ENCODE measurements at regions not wholly inside any gene's neighbourhood (a gene's known extent, or its start where the extent isn't known, plus 50 kb on each side); places are given as distances from the start of the nearest gene placed in this dataset.

GRCh38 chr7:34539003-34539402 lies 119.0 kb upstream of the NPSR1 start:
- no peak for TF ChIP-seq POLR2A (IDR thresholded peaks at IDR 0.05)
- TF ChIP-seq, protein P1, sequence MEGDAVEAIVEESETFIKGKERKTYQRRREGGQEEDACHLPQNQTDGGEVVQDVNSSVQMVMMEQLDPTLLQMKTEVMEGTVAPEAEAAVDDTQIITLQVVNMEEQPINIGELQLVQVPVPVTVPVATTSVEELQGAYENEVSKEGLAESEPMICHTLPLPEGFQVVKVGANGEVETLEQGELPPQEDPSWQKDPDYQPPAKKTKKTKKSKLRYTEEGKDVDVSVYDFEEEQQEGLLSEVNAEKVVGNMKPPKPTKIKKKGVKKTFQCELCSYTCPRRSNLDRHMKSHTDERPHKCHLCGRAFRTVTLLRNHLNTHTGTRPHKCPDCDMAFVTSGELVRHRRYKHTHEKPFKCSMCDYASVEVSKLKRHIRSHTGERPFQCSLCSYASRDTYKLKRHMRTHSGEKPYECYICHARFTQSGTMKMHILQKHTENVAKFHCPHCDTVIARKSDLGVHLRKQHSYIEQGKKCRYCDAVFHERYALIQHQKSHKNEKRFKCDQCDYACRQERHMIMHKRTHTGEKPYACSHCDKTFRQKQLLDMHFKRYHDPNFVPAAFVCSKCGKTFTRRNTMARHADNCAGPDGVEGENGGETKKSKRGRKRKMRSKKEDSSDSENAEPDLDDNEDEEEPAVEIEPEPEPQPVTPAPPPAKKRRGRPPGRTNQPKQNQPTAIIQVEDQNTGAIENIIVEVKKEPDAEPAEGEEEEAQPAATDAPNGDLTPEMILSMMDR (IDR thresholded peaks at IDR 0.05): no peak
- TF ChIP-seq EP300 (IDR thresholded peaks at IDR 0.05; ENCODE audit: low read depth): no peak

Data from transverse colon (tissue), 3 donors.